Heart right ventricle (tissue), 16 donors: ENCODE measurements at regions not wholly inside any gene's neighbourhood (a gene's known extent, or its start where the extent isn't known, plus 50 kb on each side); places are given as distances from the start of the nearest gene placed in this dataset.

Source experiments
- ATAC-seq, 8 donors: fragments of 200-7000 bp; cut with Tn5 transposase; one replicate each; pipeline ENCODE4 v1.9.1; 2020; ENCODE audit warnings: mild to moderate bottlenecking in 8 of 8, moderate library complexity in 8 of 8, moderate number of reproducible peaks in 1 of 8
- DNase-seq, 2 donors: peaks; one replicate each; pipeline ENCODE4 v3.0.0-alpha.2; 2020
- H3K27ac ChIP-seq, 10 donors: fragments of 200-600 bp; sonication (generic) in 2 of 10; one replicate each; pipeline versions ENCODE4 v1.5.0 to v1.8.0; 2020 to 2022; ENCODE audit warnings: mild to moderate bottlenecking in 3 of 10
- H3K27me3 ChIP-seq, 7 donors: fragments of 200-600 bp; one replicate each; pipeline ENCODE4 v1.8.0; 2021 to 2022; ENCODE audit warnings: mild to moderate bottlenecking in 2 of 7
- H3K36me3 ChIP-seq, 9 donors: fragments of 200-600 bp; sonication (generic) in 1 of 9; one replicate each; pipeline versions ENCODE4 v1.5.0 to v1.8.0; 2020 to 2022; ENCODE audit warnings: mild to moderate bottlenecking in 2 of 9
- H3K4me1 ChIP-seq, 9 donors: fragments of 200-600 bp; sonication (generic) in 1 of 9; one replicate each; pipeline versions ENCODE4 v1.5.0 to v1.8.0; 2020 to 2022; ENCODE audit warnings: mild to moderate bottlenecking in 4 of 9
- H3K4me3 ChIP-seq, 10 donors: fragments of 200-600 bp; sonication (generic) in 2 of 10; one replicate each; pipeline versions ENCODE4 v1.5.0 to v1.8.0; 2020 to 2022; ENCODE audit warnings: mild to moderate bottlenecking in 7 of 10, moderate library complexity in 2 of 10
- H3K9me3 ChIP-seq, 11 donors: fragments of 200-600 bp in 10 of 11; sonication (generic) in 2 of 11; one replicate each; pipeline versions ENCODE4 v1.5.0 to v1.8.0; 2013 to 2022; ENCODE audit warnings: mild to moderate bottlenecking in 2 of 11, control low read depth in 1 of 11, moderate library complexity in 1 of 11
- WGBS, 2 donors: extraction: QIAGEN DNeasy Blood & Tissue Kit; methylation state at CpG; one replicate each; pipeline ENCODE4 v1.1.7; 2013; ENCODE audit warnings: inconsistent platforms in 1 of 2; 5-methylcytosine and 5-hydroxymethylcytosine counted together
- intact Hi-C, 10 donors: fragments of 100-400 bp; cut with DNase I; formaldehyde crosslinking; loops; one replicate each; pipeline versions ENCODE4 v1.11.1 to v1.14.2; 2022
- TF ChIP-seq, protein P1 (sequence below), 9 donors: fragments of 200-600 bp; sonication (generic) in 2 of 9; IDR thresholded peaks; one replicate each; pipeline versions ENCODE4 v1.5.0 to v1.8.0; 2021 to 2022; ENCODE audit warnings: antibody characterized with exemption in 9 of 9, mild to moderate bottlenecking in 5 of 9, moderate library complexity in 1 of 9
- donor health status: Arrhythmogenic right ventricular cardiomyopathy.
- donor health status: ischemic (EF 13 %, LVEDD 7.1; RV severe dilation, severe dysfunction).
- donor health status: healthy with polysubstance abuse.
- donor health status: DM: no; HTN: yes; CAD: no.
- donor health status: DM: no; HTN: no; CAD: no.
- donor health status: ischemic (EF 25% LVEDD 6.9; RV normal size, moderate dysfunction).
- donor health status: ischemic (EF 25% LVEDD 5.7; RV mildly dilated, moderate dysfunction).
- donor health status: healthy.
- donor health status: DM: yes; HTN: yes; CAD: no.
- donor health status: Ischemic cardiomyopathy.
- donor health status: ischemic (EF 35%, LVEDD 5.7; RV mildly dilated, moderate dysfunction).
- donor health status: nonischemic (EF 11% LVEDD 7.7; RV severe dilation, severe dysfunction).
- donor health status: DM: yes; HTN: yes; CAD: no.
- donor health status: PGD.
- donor health status: ischemic (EF 29% LVEDD 5.4; RV normal size, mild dysfunction).
- donor health status: nonischemic (EF 23%, LVEDD 6.1; RV moderate dilation, normal function).

DNA sequence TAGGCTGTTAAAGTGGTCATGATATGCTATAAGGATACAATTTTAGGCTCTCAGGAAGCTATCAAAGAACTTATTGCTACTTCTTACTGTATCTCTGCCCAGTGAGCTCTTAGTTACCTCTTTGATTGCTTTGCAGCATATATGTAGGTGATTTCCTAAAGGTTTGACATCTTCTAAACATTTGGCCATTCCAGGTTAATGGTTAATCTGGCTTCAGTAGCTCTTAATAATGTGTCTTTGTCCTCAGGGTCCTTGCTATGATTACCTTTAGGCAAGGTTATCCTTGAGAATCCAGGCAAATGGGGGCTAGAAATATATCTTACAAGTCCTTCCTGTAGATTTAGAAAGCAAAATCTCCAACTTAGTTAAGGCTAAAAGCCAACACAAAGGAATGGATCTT lies 575.4 kb downstream of the TFAP2B start:
- no peaks in the 10 kb centered on the region for H3K4me1 ChIP-seq
- DNase-seq: no peak
- no peaks in the 10 kb centered on the region for H3K9me3 ChIP-seq
- no peak for ATAC-seq
- intact Hi-C loops: no loop called here
- no peaks in the 10 kb centered on the region for H3K27me3 ChIP-seq
- TF ChIP-seq, protein P1, sequence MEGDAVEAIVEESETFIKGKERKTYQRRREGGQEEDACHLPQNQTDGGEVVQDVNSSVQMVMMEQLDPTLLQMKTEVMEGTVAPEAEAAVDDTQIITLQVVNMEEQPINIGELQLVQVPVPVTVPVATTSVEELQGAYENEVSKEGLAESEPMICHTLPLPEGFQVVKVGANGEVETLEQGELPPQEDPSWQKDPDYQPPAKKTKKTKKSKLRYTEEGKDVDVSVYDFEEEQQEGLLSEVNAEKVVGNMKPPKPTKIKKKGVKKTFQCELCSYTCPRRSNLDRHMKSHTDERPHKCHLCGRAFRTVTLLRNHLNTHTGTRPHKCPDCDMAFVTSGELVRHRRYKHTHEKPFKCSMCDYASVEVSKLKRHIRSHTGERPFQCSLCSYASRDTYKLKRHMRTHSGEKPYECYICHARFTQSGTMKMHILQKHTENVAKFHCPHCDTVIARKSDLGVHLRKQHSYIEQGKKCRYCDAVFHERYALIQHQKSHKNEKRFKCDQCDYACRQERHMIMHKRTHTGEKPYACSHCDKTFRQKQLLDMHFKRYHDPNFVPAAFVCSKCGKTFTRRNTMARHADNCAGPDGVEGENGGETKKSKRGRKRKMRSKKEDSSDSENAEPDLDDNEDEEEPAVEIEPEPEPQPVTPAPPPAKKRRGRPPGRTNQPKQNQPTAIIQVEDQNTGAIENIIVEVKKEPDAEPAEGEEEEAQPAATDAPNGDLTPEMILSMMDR (IDR thresholded peaks at IDR 0.05): no peak
- H3K27ac ChIP-seq: no peak overlapping the region
- no peaks in the 10 kb centered on the region for H3K36me3 ChIP-seq
- H3K4me3 ChIP-seq: no peak overlapping the region

DNA sequence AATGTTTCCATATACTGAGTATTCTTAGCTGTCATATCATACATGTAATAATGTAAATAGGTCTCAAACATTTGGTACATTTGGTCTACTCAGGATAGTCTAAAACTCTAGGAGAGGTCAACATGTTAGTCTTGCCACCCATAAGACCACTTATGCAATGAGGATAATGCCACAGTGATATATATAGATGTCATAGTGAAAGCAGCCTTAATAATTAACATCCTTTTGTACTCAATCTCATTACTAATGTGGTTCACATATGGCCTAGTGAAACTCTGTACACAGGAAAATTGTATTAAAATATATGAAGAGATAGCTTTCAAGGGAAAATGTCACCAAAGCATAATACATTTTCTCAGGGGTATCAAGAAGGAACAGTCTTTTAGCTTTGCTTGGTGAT lies 577.9 kb downstream of the TFAP2B start:
- no peaks in the 10 kb centered on the region for H3K27me3 ChIP-seq
- no peaks in the 10 kb centered on the region for H3K4me1 ChIP-seq
- H3K4me3 ChIP-seq: no peak overlapping the region
- H3K27ac ChIP-seq: no peak overlapping the region
- no peaks in the 10 kb centered on the region for H3K36me3 ChIP-seq
- DNase-seq: no peak
- TF ChIP-seq, protein P1 (IDR thresholded peaks at IDR 0.05): no peak
- no peaks in the 10 kb centered on the region for H3K9me3 ChIP-seq
- no peak for ATAC-seq
- intact Hi-C loops: no loop called here

DNA sequence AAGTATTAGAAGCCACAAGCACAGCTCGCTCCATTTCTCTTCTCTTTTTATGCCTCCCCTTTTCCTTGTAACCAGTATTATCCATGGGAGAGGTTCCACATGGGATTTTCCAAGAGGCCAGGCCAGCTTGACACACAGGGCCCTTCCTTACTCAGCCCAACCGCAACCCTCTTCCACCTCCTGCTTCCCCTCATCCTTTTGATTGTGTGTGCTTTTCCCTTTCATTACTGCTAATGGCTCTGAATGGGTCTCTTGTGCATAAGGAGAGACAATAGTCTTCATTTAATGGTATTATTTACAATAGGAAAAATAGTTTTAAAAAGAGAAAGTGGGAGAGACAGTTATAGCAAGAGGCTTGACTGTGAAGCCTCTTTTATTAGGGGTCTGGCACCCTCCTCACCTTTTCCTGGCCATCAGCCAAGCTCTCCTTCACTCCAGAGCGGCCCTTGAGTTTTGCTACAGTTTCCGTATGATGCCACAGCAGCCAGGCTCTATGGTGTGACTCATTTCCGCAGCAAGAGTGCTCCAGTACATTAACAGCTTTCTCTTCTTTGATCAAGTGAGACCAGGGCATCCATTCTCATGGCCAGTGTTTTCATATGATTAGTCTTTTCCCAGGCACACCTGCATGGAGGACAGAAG lies 579.5 kb downstream of the TFAP2B start:
- WGBS, 2 donors: 51 to 62% methylated on average over 5 of the region's 5 CpGs
- TF ChIP-seq, protein P1 (IDR thresholded peaks at IDR 0.05): no peak
- Histone ChIP-seq H3K27ac (no peak overlapping the region), H3K27me3 (no peaks in the 10 kb centered on the region), H3K4me3 (no peak overlapping the region), H3K36me3 (no peaks in the 10 kb centered on the region), H3K9me3 (no peaks in the 10 kb centered on the region), H3K4me1 (no peaks in the 10 kb centered on the region)
- intact Hi-C loops: no loop called here
- DNase-seq (no peak), ATAC-seq (no peak)

DNA sequence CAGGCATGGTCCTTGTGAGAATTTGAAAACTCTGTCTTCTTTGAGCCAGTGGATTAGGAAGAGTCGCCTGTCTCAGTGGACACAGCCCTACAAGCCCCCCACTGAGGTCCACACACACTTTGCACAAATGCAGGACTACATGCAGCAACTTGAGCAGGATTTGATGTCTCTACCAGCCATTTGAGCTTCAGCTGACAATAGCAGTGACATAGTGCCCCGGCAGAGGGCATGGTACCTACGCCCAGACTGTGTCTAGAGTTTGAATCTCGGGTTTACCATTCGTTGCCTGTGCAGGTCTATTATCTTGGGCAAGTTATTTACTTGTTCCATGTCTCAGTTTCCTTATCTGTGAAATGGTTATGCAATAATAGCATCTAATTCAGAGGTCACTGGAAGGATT lies 580.1 kb downstream of the TFAP2B start:
- Histone ChIP-seq H3K4me1 (no peaks in the 10 kb centered on the region), H3K27ac (no peak overlapping the region), H3K36me3 (no peaks in the 10 kb centered on the region), H3K9me3 (no peaks in the 10 kb centered on the region), H3K27me3 (no peaks in the 10 kb centered on the region), H3K4me3 (no peak overlapping the region)
- TF ChIP-seq, protein P1 (IDR thresholded peaks at IDR 0.05): no peak
- 73 to 79% methylated on average over 5 of the region's 5 CpGs for WGBS, 2 donors
- ATAC-seq (no peak), DNase-seq (no peak)
- intact Hi-C loops: no loop called here
